WTC11 (cell line): ENCODE measurements at regions not wholly inside any gene's neighbourhood (a gene's known extent, or its start where the extent isn't known, plus 50 kb on each side); places are given as distances from the start of the nearest gene placed in this dataset.
A peak's percentile ranks its signal among the peaks of the same experiment; 100 is the strongest.

Experiments
- ATAC-seq: fragments of 200-7000 bp; cut with Tn5 transposase; 2 replicates; pipeline ENCODE4 v1.10.0; 2021; ENCODE audit warnings: mild to moderate bottlenecking, moderate library complexity
- CTCF ChIA-PET: fragments of 300-600 bp; sonication (Branson Sonifier 250); formaldehyde crosslinking; loops from one replicate; lab custom pipeline; 2021; ENCODE audit warnings: antibody characterized with exemption; lab: Charles Lee
- POLR2A ChIA-PET: fragments of 350-600 bp; sonication (Branson Sonifier 250); formaldehyde crosslinking; loops from one replicate; lab custom pipeline; 2021; ENCODE audit warnings: antibody characterized with exemption; lab: Charles Lee
- DNase-seq: peaks from one replicate; pipeline ENCODE4 v3.0.0; 2021; ENCODE audit warnings: low spot score
- H3K27ac Mint-ChIP-seq: 2 replicates; pipeline ENCODE4 v1.8.0; 2021; ENCODE audit warnings: mixed read lengths
- H3K27me3 Mint-ChIP-seq: 2 replicates; pipeline ENCODE4 v1.8.0; 2021; ENCODE audit warnings: low read depth, mild to moderate bottlenecking, moderate library complexity, mixed read lengths
- H3K36me3 Mint-ChIP-seq: 2 replicates; pipeline ENCODE4 v1.8.0; 2021; ENCODE audit warnings: mixed read lengths
- H3K4me1 Mint-ChIP-seq: 2 replicates; pipeline ENCODE4 v1.8.0; 2022; ENCODE audit warnings: mixed read lengths
- H3K4me3 Mint-ChIP-seq: 2 replicates; pipeline ENCODE4 v1.8.0; 2021; ENCODE audit warnings: mild to moderate bottlenecking, moderate library complexity, mixed read lengths
- H3K9me3 Mint-ChIP-seq: 2 replicates; pipeline ENCODE4 v1.8.0; 2021; ENCODE audit warnings: mixed read lengths
- CDX4 ChIP-seq: fragments of 250-450 bp; sonication (Bioruptor Pico); IDR thresholded peaks from 2 replicates; pipeline ENCODE4 v1.9.0; 2021; ENCODE audit warnings: moderate library complexity, mild to moderate bottlenecking, inconsistent platforms, borderline replicate concordance
- CTCF ChIP-seq: fragments of 200-600 bp; IDR thresholded peaks from 2 replicates; pipeline ENCODE4 v1.8.0; 2022; ENCODE audit warnings: antibody characterized with exemption
- FOXJ3 ChIP-seq: sonication (generic); formaldehyde crosslinking; IDR thresholded peaks from 2 replicates; pipeline ENCODE4 v1.9.0; 2021; ENCODE audit warnings: missing genetic modification reagents, mild to moderate bottlenecking, borderline replicate concordance
- FOXP1 ChIP-seq: sonication (generic); formaldehyde crosslinking; IDR thresholded peaks from 2 replicates; pipeline ENCODE4 v1.8.0; 2022; ENCODE audit warnings: missing genetic modification reagents, mild to moderate bottlenecking, moderate library complexity, borderline replicate concordance
- HMGXB4 ChIP-seq: sonication (generic); formaldehyde crosslinking; IDR thresholded peaks from 2 replicates; pipeline ENCODE4 v1.8.1; 2023; ENCODE audit warnings: mild to moderate bottlenecking, moderate library complexity, missing genetic modification reagents
- MAX ChIP-seq: sonication (generic); formaldehyde crosslinking; IDR thresholded peaks from 2 replicates; pipeline ENCODE4 v1.8.0; 2022; ENCODE audit warnings: mild to moderate bottlenecking, missing genetic modification reagents
- NFATC4 ChIP-seq: fragments of 250-450 bp; sonication (Bioruptor Pico); IDR thresholded peaks from 2 replicates; pipeline ENCODE4 v1.9.0; 2021; ENCODE audit warnings: mild to moderate bottlenecking
- NFYB ChIP-seq: sonication (generic); formaldehyde crosslinking; conservative IDR thresholded peaks from 2 replicates; pipeline ENCODE4 v1.8.0; 2022; ENCODE audit warnings: low read depth, missing genetic modification reagents
- STAT6 ChIP-seq: sonication (generic); formaldehyde crosslinking; conservative IDR thresholded peaks from 2 replicates; pipeline ENCODE4 v1.8.1; 2023; ENCODE audit warnings: mild to moderate bottlenecking, low read depth, missing genetic modification reagents, moderate library complexity
- ZBTB43 ChIP-seq: sonication (generic); formaldehyde crosslinking; IDR thresholded peaks from 2 replicates; pipeline ENCODE4 v1.8.1; 2023; ENCODE audit warnings: mild to moderate bottlenecking, missing genetic modification reagents
- ZMAT4 ChIP-seq: fragments of 250-450 bp; sonication (Bioruptor Pico); IDR thresholded peaks from 2 replicates; pipeline ENCODE4 v1.9.0; 2021; ENCODE audit warnings: mild to moderate bottlenecking
- ZNF138 ChIP-seq: sonication (generic); formaldehyde crosslinking; conservative IDR thresholded peaks from 2 replicates; pipeline ENCODE4 v1.8.1; 2022; ENCODE audit warnings: mild to moderate bottlenecking, moderate library complexity, missing genetic modification reagents
- ZNF281 ChIP-seq: sonication (generic); formaldehyde crosslinking; IDR thresholded peaks from 2 replicates; pipeline ENCODE4 v1.8.0; 2023; ENCODE audit warnings: mild to moderate bottlenecking, missing genetic modification reagents
- ZSCAN18 ChIP-seq: fragments of 250-450 bp; sonication (Bioruptor Pico); IDR thresholded peaks from 2 replicates; pipeline ENCODE4 v2.1.2; 2022; ENCODE audit warnings: mild to moderate bottlenecking, moderate library complexity

- Mint-ChIP-seq H3K27me3 (peaks cover 88% of the 10 kb centered on the region), H3K36me3 (no peaks in the 10 kb centered on the region), H3K4me1 (peaks cover 27% of the 10 kb centered on the region), H3K9me3 (no peaks in the 10 kb centered on the region), H3K27ac (no peak overlapping the region), H3K4me3 (peak overlapping the region; percentile 81)
- no peak for TF ChIP-seq NFYB (CRISPR knock-in tag)
- no peak for TF ChIP-seq CTCF
- TF ChIP-seq ZBTB43 (CRISPR knock-in tag): peak; percentile 90; the same call in 1 of the 2 replicates
- TF ChIP-seq FOXP1: peak; percentile 30; the same call in 1 of the 2 replicates
- DNase-seq: no peak
- ChIA-PET CTCF (interaction anchor here (0.6 to 7.4 kb wide), 19 partner anchors 8 to 353 kb away, joined by 3 to 79 read pairs (median 6); partner anchors contain the start of gene DLX3), POLR2A (interaction anchor here (0.8 to 1.3 kb wide), 3 partner anchors 8 to 26 kb away, joined by 3 to 6 read pairs (median 3); no protein-coding TSS in a partner anchor)
- no peak for ATAC-seq
Observed at GRCh38 chr17:49908782-49909714, 59.9 kb upstream of the DLX4 start.

GRCh38 chr17:49910094-49910857 is 58.7 kb upstream of the DLX4 start:
- no peak overlapping the region for H3K27ac Mint-ChIP-seq
- ATAC-seq (peak; percentile 71), DNase-seq (peak; percentile 68)
- no peaks in the 10 kb centered on the region for H3K36me3 Mint-ChIP-seq
- ChIA-PET CTCF (interaction anchor here (0.6 to 7.4 kb wide), 23 partner anchors 9 to 354 kb away, joined by 3 to 79 read pairs (median 5); partner anchors contain the start of gene DLX3), POLR2A (interaction anchor here (0.6 to 0.8 kb wide), 2 partner anchors 11 to 826 kb away, joined by 3 to 4 read pairs; no protein-coding TSS in a partner anchor)
- H3K4me3 Mint-ChIP-seq: peak overlapping the region; percentile 81
- H3K9me3 Mint-ChIP-seq: no peaks in the 10 kb centered on the region
- H3K27me3 Mint-ChIP-seq: peaks cover 84% of the 10 kb centered on the region
- H3K4me1 Mint-ChIP-seq: peaks cover 26% of the 10 kb centered on the region
- TF ChIP-seq ZBTB43 (CRISPR knock-in tag) (no peak), ZSCAN18 (CRISPR knock-in tag) (no peak), ZMAT4 (CRISPR knock-in tag) (no peak), CDX4 (CRISPR knock-in tag) (no peak), ZNF281 (CRISPR knock-in tag) (no peak), STAT6 (no peak), NFATC4 (no peak), FOXJ3 (CRISPR knock-in tag) (no peak), HMGXB4 (CRISPR knock-in tag) (peak; percentile 58; the same call in 1 of the 2 replicates), MAX (CRISPR knock-in tag) (no peak), ZNF138 (0 out of 2 replicates have a peak, but pooled peaks have one; percentile 54)
